Suprapubic skin (tissue), 4 donors: ENCODE measurements at regions not wholly inside any gene's neighbourhood (a gene's known extent, or its start where the extent isn't known, plus 50 kb on each side); places are given as distances from the start of the nearest gene placed in this dataset.

ENCODE experiments used
- POLR2A ChIP-seq, 2 donors: fragments of 450-650 bp; IDR thresholded peaks; one replicate each; pipeline ENCODE4 v1.6.1; 2017; ENCODE audit warnings: antibody characterized with exemption in 2 of 2, mild to moderate bottlenecking in 2 of 2, moderate library complexity in 2 of 2
- POLR2AphosphoS5 ChIP-seq, 3 donors: sonication (generic); formaldehyde crosslinking; IDR thresholded peaks; one replicate each; pipeline ENCODE4 v1.6.1; 2017; ENCODE audit warnings: antibody characterized with exemption in 3 of 3

DNA sequence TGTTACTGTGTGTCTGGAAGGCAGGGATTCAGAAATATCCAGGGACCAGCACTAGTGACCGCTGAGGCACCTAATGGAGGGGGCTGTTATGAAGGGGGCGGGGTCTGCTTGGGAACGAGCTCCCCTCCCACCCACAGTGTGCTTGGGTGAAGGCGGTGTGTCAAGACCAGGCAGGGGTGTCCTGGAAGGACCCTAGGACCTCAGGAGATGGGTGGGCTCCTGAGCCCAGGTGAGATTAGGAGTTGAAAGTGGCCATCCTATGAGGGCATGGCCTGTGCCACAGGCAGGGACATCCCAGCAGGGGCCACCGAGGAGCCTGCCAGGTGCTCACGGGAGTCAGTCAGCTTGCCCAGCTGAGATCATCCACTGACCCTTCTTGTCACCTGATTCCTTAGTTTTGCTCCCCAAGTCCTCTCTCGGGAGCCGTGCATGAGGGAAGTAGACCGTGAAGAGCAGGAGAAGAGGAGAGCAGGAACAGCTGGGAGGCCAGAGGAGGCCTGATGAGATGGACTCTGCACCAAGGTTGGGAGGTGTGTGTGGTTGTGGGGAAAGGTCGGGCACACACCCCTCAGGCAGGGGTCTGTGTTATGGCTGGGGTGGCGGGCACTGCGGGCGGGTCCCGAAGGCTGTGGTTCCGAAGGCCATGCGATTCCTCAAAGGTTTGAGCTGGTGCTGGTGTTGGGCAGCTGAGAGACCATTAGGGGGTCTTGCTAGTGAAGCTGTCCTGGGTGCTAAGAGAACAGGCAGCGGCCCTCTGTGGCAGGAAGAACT, 180.9 kb upstream of the HS6ST1 start:
- no peak for TF ChIP-seq POLR2AphosphoS5 (IDR thresholded peaks at IDR 0.05)
- no peak for TF ChIP-seq POLR2A (IDR thresholded peaks at IDR 0.05)
